ENCODE measurements at regions not wholly inside any gene's neighbourhood (a gene's known extent, or its start where the extent isn't known, plus 50 kb on each side); places are given as distances from the start of the nearest gene placed in this dataset.
"Not testable (repeated sequence)": the region's sequence is repeated elsewhere in the genome, so short reads cannot be mapped to it uniquely, and the experiment has no call there.

DNA sequence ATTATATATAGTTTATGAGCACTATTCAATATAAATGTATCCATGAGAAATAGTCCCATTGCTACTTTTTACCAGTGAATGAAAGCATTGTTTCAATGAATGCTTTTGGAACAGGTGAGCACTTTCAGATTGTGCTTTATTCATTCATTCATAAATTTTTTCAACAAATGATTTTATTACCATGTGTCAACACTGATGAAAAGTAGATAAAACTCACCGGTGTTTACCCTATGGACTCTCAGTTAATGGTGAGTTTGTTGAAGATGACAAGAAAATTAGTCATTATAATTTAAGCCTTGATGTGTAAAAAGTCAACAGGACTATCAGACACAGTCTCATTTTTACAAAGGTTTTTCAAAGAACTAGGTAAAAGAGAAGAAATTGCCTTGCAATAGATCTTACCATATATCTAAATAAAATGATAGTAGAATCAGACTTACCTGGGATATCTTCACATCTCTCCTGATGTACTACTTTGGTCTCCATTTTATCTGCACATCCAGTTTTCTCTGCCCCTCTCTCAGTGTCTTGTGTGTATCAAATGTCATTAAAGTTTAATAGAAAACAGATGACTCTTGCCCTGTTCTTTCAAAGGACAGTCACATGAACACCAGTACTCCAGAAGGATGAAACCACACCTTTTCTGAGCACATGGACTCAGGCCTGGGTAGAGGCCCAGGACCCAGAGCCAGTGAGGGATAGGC is 325.3 kb upstream of the RND3 start:
- no peak for DNase-seq

DNA sequence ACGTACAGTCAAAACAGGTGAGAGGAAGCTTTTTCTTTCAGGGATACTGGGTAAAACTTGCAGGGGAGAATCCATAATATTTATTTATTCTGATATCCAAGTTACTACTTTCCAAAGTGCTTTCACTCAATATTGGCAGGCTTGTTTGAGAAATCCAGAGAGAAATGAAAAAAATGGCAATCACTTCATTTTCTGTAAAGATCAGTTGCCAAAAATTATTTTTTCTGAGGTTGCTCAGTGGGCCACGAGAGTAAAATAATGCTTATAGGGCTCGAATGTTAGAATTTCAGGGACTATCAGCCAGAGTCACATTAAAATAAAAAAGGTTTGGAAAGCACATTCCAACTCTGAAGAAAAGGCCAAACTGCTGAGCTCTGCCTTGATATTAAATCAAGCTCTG is 324.6 kb upstream of the RND3 start:
- no peak for DNase-seq

- no peak for DNase-seq
Measured at GRCh38 chr2:150811259-150811855, 323.9 kb upstream of the RND3 start.

DNA sequence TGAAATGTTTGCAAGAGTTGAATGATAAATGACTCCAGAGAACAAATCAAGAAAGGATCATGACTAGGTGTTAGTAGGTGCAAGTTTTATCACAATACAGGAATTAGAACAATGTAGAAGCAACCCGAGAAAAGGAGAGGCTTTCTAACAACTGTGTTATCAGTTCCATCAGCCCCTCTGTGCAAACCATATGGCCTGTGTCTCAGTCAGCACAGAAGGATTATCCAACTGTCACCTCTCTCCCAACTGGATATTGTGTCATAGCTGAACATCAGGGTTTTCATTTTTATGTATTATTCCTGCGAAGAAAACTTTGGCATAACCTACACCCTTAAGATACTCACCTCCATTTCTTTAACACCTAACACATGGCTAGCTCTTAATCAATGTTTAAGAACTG is 321.6 kb upstream of the RND3 start:
- no peak for DNase-seq

DNA sequence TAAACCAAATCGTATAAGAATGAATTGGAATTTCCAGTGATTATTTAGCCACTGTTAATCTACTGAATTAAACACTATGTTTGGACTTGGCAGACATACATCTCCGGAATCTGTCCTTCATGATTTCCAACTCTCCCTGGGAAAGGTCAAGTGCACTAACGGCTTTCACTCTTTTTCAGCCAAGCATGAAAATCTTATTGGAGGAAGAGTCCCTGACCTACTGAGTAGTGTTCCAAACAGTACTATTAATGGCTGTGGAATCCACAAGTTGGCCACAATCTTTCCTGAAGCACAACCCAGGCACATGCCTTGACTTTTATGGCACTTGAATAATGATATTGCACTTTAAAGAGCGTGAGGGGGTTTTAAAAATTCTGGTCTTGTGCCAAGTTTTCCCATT is 318.9 kb upstream of the RND3 start:
- no peak for DNase-seq

DNA sequence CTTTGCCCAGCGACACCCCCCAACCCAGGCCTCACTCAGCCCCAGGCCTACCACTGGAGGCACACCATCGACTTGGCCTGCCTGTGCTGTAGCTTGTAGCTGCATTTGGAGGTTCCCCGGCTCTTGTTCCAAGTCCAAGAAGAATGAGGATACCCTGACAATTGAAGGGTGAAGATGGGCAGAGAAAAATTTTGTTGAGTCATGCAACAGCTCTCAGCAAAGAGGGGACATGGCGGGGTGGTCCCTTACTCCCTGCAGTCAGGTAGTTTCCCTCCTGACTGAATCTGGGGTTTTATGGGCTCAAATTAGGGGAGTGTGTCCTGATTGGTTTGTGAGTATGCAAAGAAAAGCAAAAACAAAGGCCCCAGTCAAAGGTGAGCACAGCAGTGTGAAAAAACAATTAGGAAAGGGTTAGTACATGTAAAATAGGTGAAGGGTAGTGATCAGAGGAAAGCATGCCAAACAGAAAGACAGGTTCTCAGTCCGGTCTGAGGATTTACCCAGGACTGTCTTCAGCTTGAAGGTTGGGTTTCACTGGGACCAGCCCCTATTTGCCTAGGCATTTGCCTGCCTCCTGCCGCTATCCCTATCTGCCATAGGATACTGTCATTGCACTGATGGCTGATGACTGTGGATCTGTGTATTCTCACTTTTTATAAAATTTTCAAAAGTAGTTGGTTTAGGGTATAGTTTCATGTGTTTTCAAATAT is 316.4 kb upstream of the RND3 start:
- DNase-seq = no peak

DNA sequence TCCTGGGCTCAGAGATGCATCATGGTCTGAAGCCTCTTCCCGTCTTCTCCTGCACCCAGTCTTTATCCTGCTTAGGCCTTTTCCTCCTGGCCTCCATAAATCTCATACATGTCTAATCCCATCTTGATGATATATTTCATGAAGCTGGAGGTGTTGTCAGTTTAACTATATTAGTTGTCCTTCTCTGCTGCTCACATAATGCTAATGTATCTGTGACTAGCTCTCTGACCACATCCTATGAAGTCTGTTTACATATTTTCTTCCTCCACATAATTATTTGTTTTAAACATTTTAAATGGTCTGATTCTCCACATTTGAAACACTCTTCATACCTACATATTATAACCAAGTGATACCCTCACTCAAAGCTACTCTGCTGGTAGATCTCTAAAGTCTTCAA is 315.2 kb upstream of the RND3 start:
- no peak for DNase-seq

DNA sequence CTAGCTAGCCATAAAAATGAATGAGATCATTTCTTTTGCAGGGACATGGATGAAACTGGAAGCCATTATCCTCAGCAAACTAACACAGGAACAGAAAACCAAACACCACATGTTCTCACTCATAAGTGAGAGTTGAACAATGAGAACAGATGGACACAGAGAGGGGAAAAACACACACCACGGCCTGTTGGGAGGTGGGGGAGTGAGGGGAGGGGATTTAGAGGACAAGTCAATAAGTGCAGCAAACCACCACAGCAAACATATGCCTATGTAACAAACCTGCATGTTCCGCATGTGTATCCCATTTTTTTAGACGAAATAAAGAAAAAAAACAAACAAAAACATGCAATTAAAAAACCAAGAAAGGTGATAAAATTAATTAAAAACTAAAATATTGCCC is 308.8 kb upstream of the RND3 start:
- DNase-seq = not testable (repeated sequence)

- no peak for DNase-seq
Measured at GRCh38 chr2:150792780-150793300, 305.4 kb upstream of the RND3 start.

- DNase-seq = no peak
Measured at GRCh38 chr2:150791567-150791966, 304.1 kb upstream of the RND3 start.

GRCh38 chr2:150789376-150789905 is 302.0 kb upstream of the RND3 start:
- no peak for DNase-seq

- DNase-seq = no peak
Measured at GRCh38 chr2:150788426-150789140, 301.1 kb upstream of the RND3 start.

DNA sequence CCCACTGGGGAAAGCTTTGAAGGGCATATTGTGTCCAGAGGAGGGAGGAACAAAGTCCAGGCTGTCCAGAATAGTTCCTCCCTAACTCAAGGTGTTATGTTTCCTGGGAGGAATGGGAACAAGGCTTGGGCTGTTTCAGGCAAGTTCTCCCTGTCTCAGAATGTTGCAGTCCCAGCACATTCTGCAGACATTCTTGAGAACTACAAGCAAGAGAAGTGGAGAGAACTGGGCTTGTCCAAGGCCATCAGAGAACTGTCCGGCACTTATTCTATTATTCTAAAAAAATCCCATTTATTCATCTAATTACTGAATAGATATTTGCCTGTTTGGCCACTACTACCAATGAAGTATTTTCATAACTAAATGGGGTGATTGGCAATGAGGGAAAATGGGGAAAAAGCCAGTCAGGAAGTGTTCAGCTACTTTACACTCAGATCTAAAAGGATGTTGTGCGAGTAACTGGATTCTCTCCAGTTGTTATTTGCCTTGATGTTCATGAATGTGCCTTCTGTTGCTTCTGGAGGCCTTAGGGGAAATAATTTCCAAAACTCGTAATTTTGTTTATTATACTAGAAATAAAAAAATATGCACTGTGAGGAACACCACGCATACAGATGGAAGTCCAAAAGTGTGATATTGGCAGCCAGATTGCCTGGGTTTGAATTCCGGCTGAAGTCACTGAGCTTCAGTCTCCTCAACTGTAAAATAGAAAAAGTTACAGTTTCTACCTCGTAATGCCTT is 300.1 kb upstream of the RND3 start:
- no peak for DNase-seq

GRCh38 chr2:150784389-150784788 is 296.9 kb upstream of the RND3 start:
- DNase-seq = no peak

GRCh38 chr2:150783896-150784295 is 296.4 kb upstream of the RND3 start:
- no peak for DNase-seq

DNA sequence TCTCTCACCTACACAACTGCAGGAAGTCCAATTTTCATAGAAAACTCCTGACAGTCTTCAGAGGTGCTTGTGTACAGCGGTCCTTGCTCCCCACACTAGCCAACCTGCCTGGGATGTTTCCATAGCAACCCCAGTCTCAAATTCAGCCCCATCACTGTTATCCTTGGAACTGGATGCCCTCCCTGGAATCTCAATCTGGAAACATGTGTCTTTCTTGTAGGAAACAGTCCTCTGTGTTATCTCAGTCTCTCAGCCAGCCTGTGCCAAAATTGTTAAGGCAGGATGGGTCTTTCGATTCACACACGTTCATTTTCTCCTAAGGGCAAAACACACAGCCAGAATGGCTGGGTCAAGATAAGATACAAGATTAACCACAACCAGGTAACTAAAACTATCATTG is 295.5 kb upstream of the RND3 start:
- no peak for DNase-seq

- DNase-seq = no peak
Measured at GRCh38 chr2:150782613-150783012, 295.1 kb upstream of the RND3 start.

DNA sequence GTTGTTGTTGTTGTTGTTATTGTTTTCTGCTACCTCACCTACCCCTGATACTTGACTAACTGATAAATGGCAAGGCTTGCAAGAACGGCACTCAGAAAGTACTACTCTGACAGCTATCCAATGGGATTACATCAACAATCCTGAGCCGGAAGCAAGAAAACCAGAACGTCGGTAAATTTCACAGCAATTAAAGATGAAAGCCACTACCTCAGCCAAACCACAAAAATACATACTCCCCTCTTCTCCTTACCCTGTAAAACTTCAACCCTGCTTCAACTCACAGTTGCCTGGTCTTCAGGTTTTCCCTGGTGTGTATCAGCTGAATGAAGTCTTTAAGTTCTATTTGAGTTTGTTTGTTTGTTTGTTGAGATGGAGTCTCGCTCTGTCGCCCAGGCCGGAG is 293.7 kb upstream of the RND3 start:
- no peak for DNase-seq

- no peak for DNase-seq
Measured at GRCh38 chr2:150778828-150779227, 291.4 kb upstream of the RND3 start.

GRCh38 chr2:150769421-150769820 is 282.0 kb upstream of the RND3 start:
- DNase-seq = no peak

DNA sequence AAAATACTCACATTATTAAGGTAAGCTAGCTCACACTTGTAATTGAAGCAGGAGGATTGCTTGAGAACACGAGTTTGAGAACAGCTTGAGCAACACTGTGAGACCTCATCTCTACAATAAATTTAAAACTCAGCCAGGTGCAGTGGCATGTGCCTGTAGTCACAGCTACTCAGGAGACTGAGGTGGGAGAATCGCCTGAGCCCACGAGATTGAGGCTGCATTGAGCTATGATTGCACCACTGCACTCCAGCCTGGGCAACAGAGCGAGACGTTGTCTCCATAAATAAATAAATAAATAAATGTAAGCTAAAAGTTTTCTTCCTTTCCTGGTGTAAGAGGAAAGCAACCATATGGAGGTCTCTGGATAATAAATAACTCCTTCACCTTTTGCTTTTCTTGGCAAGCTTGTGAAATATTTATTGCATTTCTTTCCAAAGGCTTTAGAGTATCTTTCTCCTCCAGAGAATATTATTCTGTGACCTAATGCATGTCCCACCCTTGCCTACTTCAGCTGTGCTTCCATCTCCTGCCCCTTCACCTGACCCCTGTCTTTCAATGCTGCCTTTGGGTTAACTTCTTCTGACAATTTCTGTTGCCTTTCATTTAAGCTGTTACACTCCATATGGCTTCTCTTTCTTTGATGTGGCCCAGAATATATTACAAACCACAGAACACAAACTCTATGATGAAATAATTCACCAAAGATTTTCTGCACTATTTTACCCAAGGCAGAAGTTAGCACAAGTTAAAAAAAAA is 280.7 kb upstream of the RND3 start:
- no peak for DNase-seq

- DNase-seq = no peak
Measured at GRCh38 chr2:150762571-150762970, 275.1 kb upstream of the RND3 start.
